Esophagus muscularis mucosa (tissue), 4 donors: ENCODE measurements at regions not wholly inside any gene's neighbourhood (a gene's known extent, or its start where the extent isn't known, plus 50 kb on each side); places are given as distances from the start of the nearest gene placed in this dataset.
A peak's percentile ranks its signal among the peaks of the same experiment; 100 is the strongest.

ENCODE experiments used
- DNase-seq: peaks from one replicate; pipeline ENCODE4 v3.0.0-alpha.2; 2017; ENCODE audit errors: extremely low spot score
- H3K27ac ChIP-seq, 4 donors: fragments of 200-600 bp; sonication (generic); replicated peaks in 1 of 4; 1 replicate in 3 of 4; 2 replicates in 1 of 4; pipeline ENCODE4 v1.5.1; 2016 to 2019; ENCODE audit warnings: mild to moderate bottlenecking in 1 of 4
- H3K27me3 ChIP-seq, 4 donors: fragments of 200-600 bp; sonication (generic); one replicate each; pipeline versions ENCODE4 v1.5.1 to v1.6.0; 2016 to 2019
- H3K36me3 ChIP-seq, 4 donors: fragments of 200-600 bp; sonication (generic); one replicate each; pipeline ENCODE4 v1.5.1; 2016 to 2019
- H3K4me1 ChIP-seq, 4 donors: fragments of 200-600 bp; sonication (generic); one replicate each; pipeline ENCODE4 v1.5.1; 2016 to 2019
- H3K4me3 ChIP-seq, 4 donors: fragments of 200-600 bp; sonication (generic); 1 replicate in 2 of 4; 2 replicates in 2 of 4; pipeline ENCODE4 v1.5.1; 2016 to 2019; ENCODE audit warnings: mild to moderate bottlenecking in 4 of 4, moderate library complexity in 1 of 4
- H3K9me3 ChIP-seq, 4 donors: fragments of 200-600 bp; sonication (generic); 1 replicate in 3 of 4; 2 replicates in 1 of 4; pipeline ENCODE4 v1.5.1; 2016 to 2019
- CTCF ChIP-seq, 3 experiments: fragments of 200-600 bp in 2 of 3; fragments of 450-650 bp in 1 of 3; sonication (generic) in 2 of 3; IDR thresholded peaks; one replicate each; pipeline ENCODE4 v1.5.1; 2017 to 2019; ENCODE audit warnings: antibody characterized with exemption in 3 of 3, mild to moderate bottlenecking in 2 of 3, moderate library complexity in 1 of 3
- EP300 ChIP-seq: sonication (generic); formaldehyde crosslinking; IDR thresholded peaks from one replicate; pipeline ENCODE4 v1.6.1; 2017; ENCODE audit warnings: antibody characterized with exemption
- POLR2A ChIP-seq: fragments of 450-650 bp; IDR thresholded peaks from one replicate; pipeline ENCODE4 v1.6.1; 2017; ENCODE audit warnings: antibody characterized with exemption, moderate library complexity, mild to moderate bottlenecking, low read depth
- POLR2AphosphoS5 ChIP-seq, 2 donors: sonication (generic); formaldehyde crosslinking; IDR thresholded peaks; one replicate each; pipeline ENCODE4 v1.6.1; 2017; ENCODE audit warnings: antibody characterized with exemption in 2 of 2
- WGBS: methylation state at CpG from one replicate; pipeline ENCODE4 v1.1.5; 2018; 5-methylcytosine and 5-hydroxymethylcytosine counted together
- intact Hi-C: fragments of 100-400 bp; cut with DNase I; formaldehyde crosslinking; loops from one replicate; pipeline ENCODE4 v1.15.1; 2023

DNA sequence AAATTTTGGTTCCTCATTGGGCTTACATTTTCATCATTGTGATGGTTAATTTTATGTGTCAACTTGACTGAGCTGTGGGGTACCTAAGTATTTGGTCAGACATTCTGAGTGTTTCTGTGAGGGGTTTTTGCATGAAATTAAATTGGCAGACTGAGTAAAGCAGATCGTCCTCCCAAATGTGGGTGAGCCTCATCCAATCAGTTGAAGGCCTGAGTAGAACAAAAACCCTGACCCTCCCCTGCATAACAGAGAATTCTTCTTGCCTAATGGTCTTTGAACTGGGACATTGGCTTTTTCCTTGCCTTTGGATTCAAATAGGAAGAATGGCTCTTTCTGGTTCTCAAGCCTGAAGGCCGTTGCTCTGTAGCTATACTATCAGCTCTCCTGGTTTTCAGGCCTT is 59.1 kb upstream of the JUN start:
- Histone ChIP-seq H3K36me3 (no peaks in the 10 kb centered on the region), H3K9me3 (no peaks in the 10 kb centered on the region), H3K27me3 (no peaks in the 10 kb centered on the region), H3K4me1 (no peaks in the 10 kb centered on the region), H3K27ac (no peak overlapping the region), H3K4me3 (no peak overlapping the region)
- WGBS = 93% methylated on average over 2 of the region's 2 CpGs
- no peak for DNase-seq
- TF ChIP-seq CTCF (IDR thresholded peaks at IDR 0.05) (no peak), POLR2AphosphoS5 (IDR thresholded peaks at IDR 0.05) (no peak), POLR2A (no peak), EP300 (no peak)
- intact Hi-C loops = no loop called here

GRCh38 chr1:58844176-58844575 is 60.3 kb upstream of the JUN start:
- intact Hi-C loops = no loop called here
- WGBS = 97% methylated on average over 1 of the region's 1 CpG
- TF ChIP-seq CTCF (IDR thresholded peaks at IDR 0.05) = no peak
- no peak for TF ChIP-seq EP300
- TF ChIP-seq POLR2A = no peak
- no peak for TF ChIP-seq POLR2AphosphoS5 (IDR thresholded peaks at IDR 0.05)

DNA sequence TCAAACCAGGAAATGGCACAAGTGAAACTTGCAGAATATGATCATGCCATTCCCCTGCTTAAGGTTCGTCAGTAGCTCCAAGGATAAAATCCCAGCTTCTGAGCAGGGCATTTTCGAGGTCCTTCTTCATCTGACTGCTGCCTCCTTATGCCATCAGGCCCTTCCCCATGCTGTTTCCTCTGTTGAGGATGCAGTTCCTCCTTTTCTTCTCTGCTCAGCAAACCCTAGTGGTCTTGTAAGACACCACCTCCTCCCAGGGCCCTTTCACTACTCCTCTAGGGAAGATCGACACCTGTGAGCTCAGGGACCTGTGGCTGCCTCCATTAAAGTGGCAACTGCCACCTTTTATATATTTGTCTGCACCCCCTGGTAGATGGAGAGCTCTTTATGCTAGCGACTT is 62.1 kb upstream of the JUN start:
- Histone ChIP-seq H3K9me3 (no peaks in the 10 kb centered on the region), H3K4me3 (no peak overlapping the region), H3K36me3 (no peaks in the 10 kb centered on the region), H3K27ac (no peak overlapping the region), H3K27me3 (no peaks in the 10 kb centered on the region), H3K4me1 (peaks cover 13 to 17% (median 16%) of the 10 kb centered on the region in 4 donors)
- TF ChIP-seq CTCF (IDR thresholded peaks at IDR 0.05) (no peak), POLR2AphosphoS5 (IDR thresholded peaks at IDR 0.05) (no peak), EP300 (no peak), POLR2A (no peak)
- intact Hi-C loops = no loop called here
- 85% methylated on average over 4 of the region's 4 CpGs for WGBS
- no peak for DNase-seq

More at GRCh38 chr1:58844176-58844575, 60.3 kb upstream of the JUN start:
- peaks cover 8 to 9% (median 9%) of the 10 kb centered on the region in 4 donors for H3K4me1 ChIP-seq
- no peaks in the 10 kb centered on the region for H3K9me3 ChIP-seq
- no peak overlapping the region for H3K4me3 ChIP-seq
- no peaks in the 10 kb centered on the region for H3K27me3 ChIP-seq
- H3K36me3 ChIP-seq = no peaks in the 10 kb centered on the region
- DNase-seq = no peak
- no peak overlapping the region for H3K27ac ChIP-seq

- H3K4me1 ChIP-seq = peaks cover 13 to 17% (median 16%) of the 10 kb centered on the region in 4 donors
- H3K4me3 ChIP-seq = no peak overlapping the region
- H3K36me3 ChIP-seq = no peaks in the 10 kb centered on the region
- intact Hi-C loops = no loop called here
- H3K9me3 ChIP-seq = no peaks in the 10 kb centered on the region
- no peak for DNase-seq
- no peaks in the 10 kb centered on the region for H3K27me3 ChIP-seq
- TF ChIP-seq CTCF (IDR thresholded peaks at IDR 0.05) = no peak
- TF ChIP-seq POLR2AphosphoS5 (IDR thresholded peaks at IDR 0.05) = peak; percentile 10 to 55
- TF ChIP-seq EP300 = no peak
- TF ChIP-seq POLR2A = no peak
- WGBS = 27% methylated on average over 8 of the region's 9 CpGs
- H3K27ac ChIP-seq = peak overlapping the region; percentile 41 to 63 (median 50)
Observed at GRCh38 chr1:58848818-58849411, 65.1 kb upstream of the JUN start.

DNA sequence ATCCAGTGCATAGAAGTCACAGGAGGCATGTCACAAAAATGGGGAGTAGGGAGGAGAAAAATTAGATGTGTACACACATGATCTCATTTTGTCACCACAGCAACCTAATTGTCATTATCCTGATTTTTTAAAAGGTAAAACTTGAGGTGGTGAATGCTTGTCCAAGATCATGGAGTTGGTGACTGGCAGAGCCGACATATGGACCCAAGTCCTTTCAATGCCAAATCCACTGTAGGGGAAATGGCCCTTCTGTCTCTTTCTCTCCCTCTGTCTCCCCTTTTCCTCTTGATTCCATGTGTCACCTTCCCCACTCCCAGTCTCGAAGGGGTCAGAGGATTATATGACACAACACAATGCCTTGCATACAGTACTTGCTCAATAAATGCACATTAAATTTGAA is 65.7 kb upstream of the JUN start:
- WGBS = 92% methylated on average over 2 of the region's 2 CpGs
- intact Hi-C loops = no loop called here
- no peak for TF ChIP-seq POLR2AphosphoS5 (IDR thresholded peaks at IDR 0.05)
- TF ChIP-seq EP300 = no peak
- TF ChIP-seq CTCF (IDR thresholded peaks at IDR 0.05) = no peak
- TF ChIP-seq POLR2A = no peak
- H3K27me3 ChIP-seq = no peaks in the 10 kb centered on the region
- no peaks in the 10 kb centered on the region for H3K36me3 ChIP-seq
- H3K4me1 ChIP-seq = peaks cover 13 to 18% (median 16%) of the 10 kb centered on the region in 4 donors
- H3K27ac ChIP-seq = peak overlapping the region; percentile 41 to 63 (median 50)
- no peak overlapping the region for H3K4me3 ChIP-seq
- no peaks in the 10 kb centered on the region for H3K9me3 ChIP-seq
- no peak for DNase-seq
